Hematopoietic multipotent progenitor cell treated with erythropoietin and hydrocortisone succinate and interleukin-3 and kit ligand, for 6 days (in vitro differentiated cells): ENCODE measurements at regions not wholly inside any gene's neighbourhood (a gene's known extent, or its start where the extent isn't known, plus 50 kb on each side); places are given as distances from the start of the nearest gene placed in this dataset.
"Not testable (repeated sequence)": the region's sequence is repeated elsewhere in the genome, so short reads cannot be mapped to it uniquely, and the experiment has no call there.

Source experiments
- DNase-seq: peaks from one replicate; pipeline ENCODE4 v3.0.0-alpha.2; 2015

GRCh38 chr6:978937-979685 lies 286.2 kb upstream of the EXOC2 start:
- DNase-seq: no peak

- not testable (repeated sequence) for DNase-seq
These were observed 284.3 kb upstream of the EXOC2 start for GRCh38 chr6:977226-977625.

GRCh38 chr6:971981-972640 lies 279.2 kb upstream of the EXOC2 start:
- DNase-seq: no peak

- DNase-seq: no peak
These were observed 275.9 kb upstream of the EXOC2 start for GRCh38 chr6:968791-969190.

GRCh38 chr6:967701-968100 lies 274.8 kb upstream of the EXOC2 start:
- no peak for DNase-seq

- DNase-seq: no peak
These were observed 272.4 kb upstream of the EXOC2 start for GRCh38 chr6:965343-965742.

- DNase-seq: no peak
These were observed 270.5 kb upstream of the EXOC2 start for GRCh38 chr6:963456-963855.

GRCh38 chr6:961407-961960 lies 268.5 kb upstream of the EXOC2 start:
- DNase-seq: no peak

GRCh38 chr6:960356-960755 lies 267.4 kb upstream of the EXOC2 start:
- DNase-seq: no peak

GRCh38 chr6:958488-958887 lies 265.5 kb upstream of the EXOC2 start:
- DNase-seq: no peak

- DNase-seq: no peak
These were observed 258.7 kb upstream of the EXOC2 start for GRCh38 chr6:951399-952181.

- no peak for DNase-seq
These were observed 254.4 kb upstream of the EXOC2 start for GRCh38 chr6:947235-947934.

GRCh38 chr6:946546-946945 lies 253.6 kb upstream of the EXOC2 start:
- DNase-seq: no peak

- no peak for DNase-seq
These were observed 246.8 kb upstream of the EXOC2 start for GRCh38 chr6:939526-940252.

GRCh38 chr6:938916-939315 lies 246.0 kb upstream of the EXOC2 start:
- DNase-seq: no peak

GRCh38 chr6:938271-938905 lies 245.4 kb upstream of the EXOC2 start:
- no peak for DNase-seq

GRCh38 chr6:935582-935981 lies 242.6 kb upstream of the EXOC2 start:
- DNase-seq: no peak

GRCh38 chr6:934686-935085 lies 241.7 kb upstream of the EXOC2 start:
- DNase-seq: no peak

GRCh38 chr6:931919-932318 lies 239.0 kb upstream of the EXOC2 start:
- DNase-seq: not testable (repeated sequence)

GRCh38 chr6:927157-927556 lies 234.2 kb upstream of the EXOC2 start:
- no peak for DNase-seq

GRCh38 chr6:925656-926213 lies 232.8 kb upstream of the EXOC2 start:
- no peak for DNase-seq
